ENCODE measurements at regions not wholly inside any gene's neighbourhood (a gene's known extent, or its start where the extent isn't known, plus 50 kb on each side); places are given as distances from the start of the nearest gene placed in this dataset.

DNA sequence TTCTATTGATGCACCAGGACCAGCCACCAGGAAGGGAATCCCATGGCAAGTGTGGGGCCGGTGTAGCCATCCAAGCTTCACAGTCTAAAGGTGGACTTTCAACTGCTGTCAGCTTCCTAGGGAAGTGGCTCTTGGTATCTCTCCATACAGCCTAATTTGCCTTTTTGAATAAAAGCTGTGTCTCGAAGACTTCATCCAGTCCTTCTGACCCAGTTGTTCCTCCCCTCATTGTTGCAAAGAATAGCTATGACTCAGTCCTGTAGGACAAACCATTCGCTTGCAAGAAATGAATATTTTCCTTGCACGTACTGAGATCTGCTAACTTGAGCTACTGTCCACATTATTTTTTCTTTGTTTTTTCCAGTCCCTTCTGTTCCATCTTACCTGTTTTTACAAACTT, 145.1 kb upstream of the CTSO start:
- no peak overlapping the region for H3K27ac Mint-ChIP-seq
- no peak for DNase-seq (ENCODE audit: low spot score in 2 of 2, unreplicated experiment in 2 of 2)

DNA sequence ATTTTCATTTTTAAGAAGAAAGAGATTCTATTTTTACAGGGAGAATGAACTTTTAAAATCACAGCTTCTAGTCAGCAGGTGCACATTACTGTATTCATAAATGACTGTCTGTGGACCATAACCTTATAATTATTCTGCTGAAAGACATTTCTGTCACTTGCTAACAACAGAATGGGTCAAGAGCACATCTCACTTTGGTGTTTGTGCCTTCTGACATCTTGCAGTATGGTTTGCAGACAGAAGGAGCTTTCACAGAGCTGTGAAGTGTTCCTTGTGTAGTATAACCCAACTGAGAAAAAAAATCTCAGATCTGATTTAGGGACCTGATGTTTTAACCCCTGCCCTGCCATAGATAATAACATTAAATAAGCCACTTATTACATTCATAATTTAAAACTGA, 131.4 kb upstream of the CTSO start:
- no peak for DNase-seq (ENCODE audit: low spot score in 2 of 2, unreplicated experiment in 2 of 2)
- Mint-ChIP-seq H3K27me3 (ENCODE audit: low read depth) (no peaks in the 10 kb centered on the region), H3K36me3 (no peaks in the 10 kb centered on the region), H3K4me1 (peaks cover 3% of the 10 kb centered on the region), H3K4me3 (no peak overlapping the region), H3K27ac (no peak overlapping the region), H3K9me3 (peaks cover 11% of the 10 kb centered on the region)
- TF ChIP-seq, protein P1, sequence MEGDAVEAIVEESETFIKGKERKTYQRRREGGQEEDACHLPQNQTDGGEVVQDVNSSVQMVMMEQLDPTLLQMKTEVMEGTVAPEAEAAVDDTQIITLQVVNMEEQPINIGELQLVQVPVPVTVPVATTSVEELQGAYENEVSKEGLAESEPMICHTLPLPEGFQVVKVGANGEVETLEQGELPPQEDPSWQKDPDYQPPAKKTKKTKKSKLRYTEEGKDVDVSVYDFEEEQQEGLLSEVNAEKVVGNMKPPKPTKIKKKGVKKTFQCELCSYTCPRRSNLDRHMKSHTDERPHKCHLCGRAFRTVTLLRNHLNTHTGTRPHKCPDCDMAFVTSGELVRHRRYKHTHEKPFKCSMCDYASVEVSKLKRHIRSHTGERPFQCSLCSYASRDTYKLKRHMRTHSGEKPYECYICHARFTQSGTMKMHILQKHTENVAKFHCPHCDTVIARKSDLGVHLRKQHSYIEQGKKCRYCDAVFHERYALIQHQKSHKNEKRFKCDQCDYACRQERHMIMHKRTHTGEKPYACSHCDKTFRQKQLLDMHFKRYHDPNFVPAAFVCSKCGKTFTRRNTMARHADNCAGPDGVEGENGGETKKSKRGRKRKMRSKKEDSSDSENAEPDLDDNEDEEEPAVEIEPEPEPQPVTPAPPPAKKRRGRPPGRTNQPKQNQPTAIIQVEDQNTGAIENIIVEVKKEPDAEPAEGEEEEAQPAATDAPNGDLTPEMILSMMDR (IDR thresholded peaks at IDR 0.05; ENCODE audit: unreplicated experiment), result no peak

More for the DNA sequence above, 145.1 kb upstream of the CTSO start:
- H3K36me3 Mint-ChIP-seq, result no peaks in the 10 kb centered on the region
- TF ChIP-seq, protein P1 (IDR thresholded peaks at IDR 0.05; ENCODE audit: unreplicated experiment), result no peak
- H3K27me3 Mint-ChIP-seq (ENCODE audit: low read depth), result no peaks in the 10 kb centered on the region
- no peak overlapping the region for H3K4me3 Mint-ChIP-seq
- H3K4me1 Mint-ChIP-seq, result peaks cover 14% of the 10 kb centered on the region
- H3K9me3 Mint-ChIP-seq, result no peaks in the 10 kb centered on the region

DNA sequence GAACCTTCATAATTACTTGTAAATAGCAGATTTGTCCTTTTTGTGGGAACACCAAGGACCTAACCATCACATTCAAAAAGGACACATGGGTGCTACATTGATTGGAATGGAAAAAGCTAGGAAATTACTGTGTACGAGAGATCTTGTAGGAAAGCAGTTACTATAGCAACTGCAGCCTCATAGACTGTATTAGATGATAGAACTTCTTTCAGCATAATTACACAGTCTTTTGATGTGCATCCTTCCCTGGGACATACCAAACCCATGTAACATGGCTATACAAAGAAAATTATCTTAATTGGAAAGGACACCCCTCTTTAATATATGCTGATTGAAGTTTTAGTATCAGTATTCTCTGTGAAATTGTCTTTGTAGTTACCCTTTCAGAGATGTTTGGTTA, 130.7 kb upstream of the CTSO start:
- Mint-ChIP-seq H3K4me1 (peaks cover 3% of the 10 kb centered on the region), H3K27ac (no peak overlapping the region), H3K36me3 (no peaks in the 10 kb centered on the region), H3K9me3 (peaks cover 15% of the 10 kb centered on the region), H3K27me3 (ENCODE audit: low read depth) (no peaks in the 10 kb centered on the region), H3K4me3 (no peak overlapping the region)
- TF ChIP-seq, protein P1 (IDR thresholded peaks at IDR 0.05; ENCODE audit: unreplicated experiment), result no peak
- no peak for DNase-seq (ENCODE audit: low spot score in 2 of 2, unreplicated experiment in 2 of 2)

DNA sequence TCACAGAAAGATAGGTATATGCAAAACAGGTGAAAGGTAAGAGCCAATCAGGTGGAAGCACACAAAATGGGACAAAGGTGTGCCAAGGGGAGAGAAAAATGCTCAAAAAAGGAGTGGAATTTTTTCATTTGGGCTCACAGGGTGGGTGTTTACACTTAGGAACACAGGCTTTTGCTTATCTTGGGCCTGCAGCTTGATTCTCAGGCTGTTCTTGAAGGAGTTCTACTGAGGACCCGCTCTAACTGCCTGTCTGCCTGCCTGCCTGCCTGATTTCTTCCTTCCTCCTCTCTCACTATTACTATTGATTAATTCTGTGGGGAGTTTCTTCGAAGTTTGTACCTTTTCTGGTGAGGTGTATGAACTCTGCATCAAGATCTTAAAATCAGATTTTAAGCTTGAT, 120.3 kb upstream of the CTSO start:
- Mint-ChIP-seq H3K9me3 (peaks cover 36% of the 10 kb centered on the region), H3K27ac (no peak overlapping the region), H3K36me3 (peaks cover 2% of the 10 kb centered on the region), H3K4me1 (no peaks in the 10 kb centered on the region), H3K4me3 (no peak overlapping the region), H3K27me3 (ENCODE audit: low read depth) (no peaks in the 10 kb centered on the region)
- TF ChIP-seq, protein P1 (IDR thresholded peaks at IDR 0.05; ENCODE audit: unreplicated experiment), result no peak
- no peak for DNase-seq (ENCODE audit: low spot score in 2 of 2, unreplicated experiment in 2 of 2)

DNA sequence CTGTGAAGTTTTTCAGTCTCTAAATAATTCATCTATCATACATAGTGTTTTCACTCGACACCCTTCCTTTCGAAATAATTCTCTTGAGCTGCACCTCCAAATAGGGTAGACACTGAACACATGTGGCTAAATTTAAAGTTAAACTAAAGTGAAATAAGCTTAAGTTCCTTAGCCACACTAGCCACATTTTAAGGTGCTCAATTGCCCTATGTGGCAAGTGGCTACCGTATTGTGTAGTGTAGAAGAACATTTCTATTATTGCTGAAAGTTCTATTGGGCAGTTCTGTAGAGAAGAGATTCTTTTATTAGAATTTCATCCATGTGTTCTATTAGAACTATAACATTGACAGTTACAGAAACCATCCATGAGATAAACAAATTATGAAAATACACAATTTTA, 107.0 kb upstream of the CTSO start:
- peaks cover 9% of the 10 kb centered on the region for H3K4me1 Mint-ChIP-seq
- no peaks in the 10 kb centered on the region for H3K36me3 Mint-ChIP-seq
- no peak for DNase-seq (ENCODE audit: low spot score in 2 of 2, unreplicated experiment in 2 of 2)
- no peaks in the 10 kb centered on the region for H3K9me3 Mint-ChIP-seq
- no peaks in the 10 kb centered on the region for H3K27me3 Mint-ChIP-seq (ENCODE audit: low read depth)
- no peak overlapping the region for H3K27ac Mint-ChIP-seq
- H3K4me3 Mint-ChIP-seq, result no peak overlapping the region
- TF ChIP-seq, protein P1 (IDR thresholded peaks at IDR 0.05; ENCODE audit: unreplicated experiment), result no peak

DNA sequence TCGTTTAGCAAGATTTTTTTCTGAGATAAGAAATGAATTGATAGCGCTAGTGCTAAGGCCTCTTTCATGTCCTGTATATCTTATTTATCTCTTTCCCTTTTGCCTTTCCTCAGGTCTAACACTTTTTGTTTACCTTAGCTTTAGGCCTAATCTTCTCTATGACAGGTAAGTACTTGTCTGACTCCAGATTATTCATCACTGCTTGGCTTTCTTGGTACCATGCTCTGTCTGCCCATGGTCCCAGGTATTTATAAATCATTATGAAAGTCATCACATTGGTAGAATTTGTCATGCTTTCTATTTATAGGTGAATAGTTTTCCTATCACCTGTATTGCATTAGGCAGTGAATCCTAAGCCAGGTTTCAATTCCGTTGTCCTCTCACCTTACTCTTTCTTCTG, 99.5 kb upstream of the CTSO start:
- H3K36me3 Mint-ChIP-seq, result no peaks in the 10 kb centered on the region
- TF ChIP-seq, protein P1 (IDR thresholded peaks at IDR 0.05; ENCODE audit: unreplicated experiment), result no peak
- no peak overlapping the region for H3K27ac Mint-ChIP-seq
- no peak overlapping the region for H3K4me3 Mint-ChIP-seq
- H3K9me3 Mint-ChIP-seq, result no peaks in the 10 kb centered on the region
- H3K27me3 Mint-ChIP-seq (ENCODE audit: low read depth), result no peaks in the 10 kb centered on the region
- peaks cover 8% of the 10 kb centered on the region for H3K4me1 Mint-ChIP-seq
- DNase-seq (ENCODE audit: low spot score in 2 of 2, unreplicated experiment in 2 of 2), result no peak

All from mesothelial cell of epicardium (in vitro differentiated cells).